ENCODE measurements at regions not wholly inside any gene's neighbourhood (a gene's known extent, or its start where the extent isn't known, plus 50 kb on each side); places are given as distances from the start of the nearest gene placed in this dataset.

DNA sequence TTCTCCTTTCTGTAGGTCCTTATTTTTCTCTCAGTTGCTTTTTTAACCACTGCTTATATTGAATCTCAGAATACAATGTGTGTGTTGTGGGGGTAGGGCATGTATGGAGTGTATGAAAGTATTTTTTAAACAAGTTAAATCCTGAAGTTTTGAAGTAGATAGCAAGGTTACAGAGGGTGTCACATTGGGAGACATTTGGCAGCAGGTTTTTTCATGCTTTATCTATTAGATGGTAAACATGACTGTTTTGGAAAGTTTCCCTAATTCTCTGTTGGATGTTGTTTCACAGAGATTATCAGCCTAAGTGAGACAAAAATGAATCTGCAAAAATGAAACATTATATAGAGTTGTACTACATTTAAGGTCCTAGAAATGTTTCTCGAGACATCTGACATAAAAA is 190.6 kb upstream of the ARPP21 start:
- TF ChIP-seq, protein P1, sequence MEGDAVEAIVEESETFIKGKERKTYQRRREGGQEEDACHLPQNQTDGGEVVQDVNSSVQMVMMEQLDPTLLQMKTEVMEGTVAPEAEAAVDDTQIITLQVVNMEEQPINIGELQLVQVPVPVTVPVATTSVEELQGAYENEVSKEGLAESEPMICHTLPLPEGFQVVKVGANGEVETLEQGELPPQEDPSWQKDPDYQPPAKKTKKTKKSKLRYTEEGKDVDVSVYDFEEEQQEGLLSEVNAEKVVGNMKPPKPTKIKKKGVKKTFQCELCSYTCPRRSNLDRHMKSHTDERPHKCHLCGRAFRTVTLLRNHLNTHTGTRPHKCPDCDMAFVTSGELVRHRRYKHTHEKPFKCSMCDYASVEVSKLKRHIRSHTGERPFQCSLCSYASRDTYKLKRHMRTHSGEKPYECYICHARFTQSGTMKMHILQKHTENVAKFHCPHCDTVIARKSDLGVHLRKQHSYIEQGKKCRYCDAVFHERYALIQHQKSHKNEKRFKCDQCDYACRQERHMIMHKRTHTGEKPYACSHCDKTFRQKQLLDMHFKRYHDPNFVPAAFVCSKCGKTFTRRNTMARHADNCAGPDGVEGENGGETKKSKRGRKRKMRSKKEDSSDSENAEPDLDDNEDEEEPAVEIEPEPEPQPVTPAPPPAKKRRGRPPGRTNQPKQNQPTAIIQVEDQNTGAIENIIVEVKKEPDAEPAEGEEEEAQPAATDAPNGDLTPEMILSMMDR (IDR thresholded peaks at IDR 0.05; ENCODE audit: low read depth, low read length) = no peak
- no peak for TF ChIP-seq EZH2phosphoT487 (IDR thresholded peaks at IDR 0.05; ENCODE audit: low read depth)
